Ascending aorta (tissue), 2 donors: ENCODE measurements at regions not wholly inside any gene's neighbourhood (a gene's known extent, or its start where the extent isn't known, plus 50 kb on each side); places are given as distances from the start of the nearest gene placed in this dataset.

Experiments
- DNase-seq, 2 donors: peaks; one replicate each; pipeline ENCODE4 v3.0.0-alpha.2; 2019; ENCODE audit warnings: low spot score in 2 of 2
- H3K27ac ChIP-seq, 2 donors: fragments of 200-600 bp; sonication (generic); one replicate each; pipeline ENCODE4 v1.5.1; 2016 to 2017; ENCODE audit warnings: mild to moderate bottlenecking in 1 of 2
- H3K27me3 ChIP-seq: fragments of 200-600 bp; sonication (generic); one replicate; pipeline ENCODE4 v1.5.1; 2017
- H3K36me3 ChIP-seq, 2 donors: fragments of 200-600 bp; sonication (generic); one replicate each; pipeline ENCODE4 v1.5.1; 2016
- H3K4me1 ChIP-seq, 2 donors: fragments of 200-600 bp; sonication (generic); one replicate each; pipeline ENCODE4 v1.5.1; 2016 to 2017; ENCODE audit warnings: mild to moderate bottlenecking in 1 of 2
- H3K4me3 ChIP-seq, 2 donors: fragments of 200-600 bp; sonication (generic); one replicate each; pipeline ENCODE4 v1.5.1; 2016 to 2017; ENCODE audit warnings: mild to moderate bottlenecking in 1 of 2
- H3K9me3 ChIP-seq, 2 donors: fragments of 200-600 bp; sonication (generic); one replicate each; pipeline ENCODE4 v1.5.1; 2016
- CTCF ChIP-seq, 3 experiments: fragments of 200-600 bp in 2 of 3; fragments of 450-650 bp in 1 of 3; sonication (generic) in 2 of 3; IDR thresholded peaks; one replicate each; pipeline ENCODE4 v1.5.1; 2016 to 2019; ENCODE audit warnings: antibody characterized with exemption in 3 of 3, mild to moderate bottlenecking in 1 of 3, moderate library complexity in 1 of 3
- intact Hi-C: fragments of 100-400 bp; cut with DNase I; formaldehyde crosslinking; loops from one replicate; pipeline ENCODE4 v1.15.1; 2023

- intact Hi-C loops = no loop called here
Observed at GRCh38 chr18:78656346-78656925, 323.2 kb upstream of the SALL3 start.

GRCh38 chr18:78658531-78658930 lies 321.1 kb upstream of the SALL3 start:
- Histone ChIP-seq H3K4me1 (no peaks in the 10 kb centered on the region), H3K27ac (no peak overlapping the region), H3K9me3 (no peaks in the 10 kb centered on the region), H3K36me3 (no peaks in the 10 kb centered on the region), H3K27me3 (no peaks in the 10 kb centered on the region), H3K4me3 (no peak overlapping the region)
- intact Hi-C loops = no loop called here
- no peak for DNase-seq
- TF ChIP-seq CTCF (IDR thresholded peaks at IDR 0.05) = no peak

More at GRCh38 chr18:78656346-78656925, 323.2 kb upstream of the SALL3 start:
- Histone ChIP-seq H3K27me3 (no peaks in the 10 kb centered on the region), H3K36me3 (no peaks in the 10 kb centered on the region), H3K27ac (no peak overlapping the region), H3K4me1 (no peaks in the 10 kb centered on the region), H3K4me3 (no peak overlapping the region), H3K9me3 (peaks cover 0 to 7% of the 10 kb centered on the region in 2 donors)
- no peak for DNase-seq
- no peak for TF ChIP-seq CTCF (IDR thresholded peaks at IDR 0.05)

GRCh38 chr18:78659057-78659456 lies 320.6 kb upstream of the SALL3 start:
- Histone ChIP-seq H3K4me1 (no peaks in the 10 kb centered on the region), H3K4me3 (no peak overlapping the region), H3K27me3 (no peaks in the 10 kb centered on the region), H3K27ac (no peak overlapping the region), H3K9me3 (no peaks in the 10 kb centered on the region), H3K36me3 (no peaks in the 10 kb centered on the region)
- TF ChIP-seq CTCF (IDR thresholded peaks at IDR 0.05) = no peak
- no peak for DNase-seq
- intact Hi-C loops = no loop called here

- Histone ChIP-seq H3K4me1 (no peaks in the 10 kb centered on the region), H3K36me3 (no peaks in the 10 kb centered on the region), H3K9me3 (no peaks in the 10 kb centered on the region), H3K4me3 (no peak overlapping the region), H3K27me3 (no peaks in the 10 kb centered on the region), H3K27ac (no peak overlapping the region)
- no peak for DNase-seq
- TF ChIP-seq CTCF (IDR thresholded peaks at IDR 0.05) = peak in 2 of 3 experiments; percentile 9 to 39
- intact Hi-C loops = no loop called here
Observed at GRCh38 chr18:78659748-78660147, 319.9 kb upstream of the SALL3 start.

GRCh38 chr18:78660311-78660710 lies 319.3 kb upstream of the SALL3 start:
- Histone ChIP-seq H3K9me3 (no peaks in the 10 kb centered on the region), H3K27me3 (no peaks in the 10 kb centered on the region), H3K36me3 (no peaks in the 10 kb centered on the region), H3K4me1 (no peaks in the 10 kb centered on the region), H3K27ac (no peak overlapping the region), H3K4me3 (no peak overlapping the region)
- DNase-seq = no peak
- intact Hi-C loops = no loop called here
- TF ChIP-seq CTCF (IDR thresholded peaks at IDR 0.05) = no peak

- Histone ChIP-seq H3K4me1 (no peaks in the 10 kb centered on the region), H3K27ac (no peak overlapping the region), H3K27me3 (no peaks in the 10 kb centered on the region), H3K9me3 (no peaks in the 10 kb centered on the region), H3K4me3 (no peak overlapping the region), H3K36me3 (no peaks in the 10 kb centered on the region)
- TF ChIP-seq CTCF (IDR thresholded peaks at IDR 0.05) = no peak
- no peak for DNase-seq
- intact Hi-C loops = no loop called here
Observed at GRCh38 chr18:78661316-78661715, 318.3 kb upstream of the SALL3 start.
